ENCODE measurements at regions not wholly inside any gene's neighbourhood (a gene's known extent, or its start where the extent isn't known, plus 50 kb on each side); places are given as distances from the start of the nearest gene placed in this dataset.

DNA sequence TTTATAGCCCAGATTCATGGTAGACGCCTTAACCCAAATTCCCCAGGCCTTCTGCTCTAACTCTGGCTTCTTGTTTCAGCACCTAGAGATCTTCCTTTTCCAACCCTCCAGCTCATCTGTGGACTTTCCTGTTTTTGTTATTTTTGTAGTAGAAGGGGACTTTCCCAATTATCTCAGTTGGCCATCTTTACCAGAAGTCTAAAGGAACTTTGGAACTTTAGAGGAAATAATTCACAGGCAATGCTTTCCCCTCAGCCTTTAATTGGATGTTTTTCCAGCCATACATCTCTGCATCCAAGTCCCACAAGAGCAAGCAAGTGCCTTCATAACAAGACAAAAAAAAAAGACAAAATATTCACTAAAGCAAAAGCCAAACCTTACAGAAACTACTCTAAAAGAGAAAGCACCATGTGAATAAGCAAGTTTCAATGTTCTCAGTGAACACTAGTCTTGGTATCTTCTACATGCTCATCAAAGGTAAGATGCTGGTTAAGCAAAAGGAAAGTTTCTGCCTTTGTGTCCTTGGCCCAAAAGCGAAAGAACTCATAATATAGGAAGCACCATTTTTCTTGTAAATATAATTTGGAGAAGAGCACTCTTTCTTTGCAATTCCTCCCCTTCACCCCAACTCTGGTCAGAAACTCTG, 377.3 kb downstream of the SETD4 start:
- in situ Hi-C loops (cut with HindIII; ENCODE audit: low sequenced_read_pairs), result no loop called here
- no peak for DNase-seq (ENCODE audit: low spot score)

DNA sequence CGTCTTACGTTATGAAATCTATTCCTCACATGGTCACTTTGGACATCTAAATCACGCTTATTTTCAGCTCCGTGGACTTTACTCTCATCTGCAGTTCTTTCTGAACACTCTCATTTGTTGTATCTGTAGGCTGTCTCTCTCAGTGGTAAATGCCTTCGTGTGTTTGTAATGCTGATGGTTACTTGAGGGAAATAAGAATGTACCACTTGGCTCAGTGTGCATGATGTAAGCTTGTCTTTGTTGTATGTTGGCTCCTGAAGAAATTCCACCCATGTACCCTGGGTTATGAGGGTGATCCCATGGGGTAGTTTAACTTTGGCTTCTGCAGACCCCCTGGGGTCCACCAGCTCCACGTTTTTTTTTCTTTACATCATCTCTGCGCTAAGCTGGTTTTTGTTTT, 378.4 kb downstream of the SETD4 start:
- in situ Hi-C loops (cut with HindIII; ENCODE audit: low sequenced_read_pairs), result no loop called here

DNA sequence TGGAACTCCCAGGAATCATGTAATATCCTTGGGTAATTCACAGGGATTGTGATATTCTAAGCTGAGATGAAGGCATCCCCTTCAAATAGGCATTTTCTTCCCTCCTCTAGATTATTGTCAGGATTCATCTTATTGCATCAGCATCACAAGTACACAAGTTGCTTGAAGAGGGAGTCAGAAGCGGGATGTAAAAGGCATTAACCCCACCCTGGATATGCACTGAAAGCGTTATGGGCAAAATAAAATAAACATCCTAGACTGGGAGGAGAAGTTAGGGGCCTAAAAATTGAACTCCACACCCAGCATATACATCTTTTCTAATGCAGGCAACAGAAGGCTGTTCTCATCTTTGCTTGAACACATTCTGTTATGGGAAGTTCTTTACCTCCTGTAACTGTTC, 381.2 kb downstream of the SETD4 start:
- DNase-seq (ENCODE audit: low spot score), result no peak
- in situ Hi-C loops (cut with HindIII; ENCODE audit: low sequenced_read_pairs), result no loop called here

More for the DNA sequence above, 378.4 kb downstream of the SETD4 start:
- no peak for DNase-seq (ENCODE audit: low spot score)

DNA sequence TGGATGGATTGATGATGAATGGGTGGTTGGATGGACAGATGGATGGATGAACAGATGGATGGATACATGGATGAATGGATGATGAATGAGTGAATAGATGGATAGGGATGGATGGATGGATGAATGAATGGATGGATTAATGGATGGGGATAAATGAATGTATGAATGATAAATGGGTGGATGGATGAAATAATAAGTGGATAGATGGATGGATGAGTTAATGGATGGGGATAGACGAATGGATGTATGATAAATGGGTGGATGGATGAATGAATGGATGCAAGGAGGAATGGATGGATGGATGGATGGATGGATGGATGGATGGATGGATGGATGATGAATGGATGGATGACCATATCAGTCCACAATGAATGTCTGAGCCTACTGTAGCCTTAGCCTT, 381.9 kb downstream of the SETD4 start:
- no peak for DNase-seq (ENCODE audit: low spot score)
- in situ Hi-C loops (cut with HindIII; ENCODE audit: low sequenced_read_pairs), result no loop called here

DNA sequence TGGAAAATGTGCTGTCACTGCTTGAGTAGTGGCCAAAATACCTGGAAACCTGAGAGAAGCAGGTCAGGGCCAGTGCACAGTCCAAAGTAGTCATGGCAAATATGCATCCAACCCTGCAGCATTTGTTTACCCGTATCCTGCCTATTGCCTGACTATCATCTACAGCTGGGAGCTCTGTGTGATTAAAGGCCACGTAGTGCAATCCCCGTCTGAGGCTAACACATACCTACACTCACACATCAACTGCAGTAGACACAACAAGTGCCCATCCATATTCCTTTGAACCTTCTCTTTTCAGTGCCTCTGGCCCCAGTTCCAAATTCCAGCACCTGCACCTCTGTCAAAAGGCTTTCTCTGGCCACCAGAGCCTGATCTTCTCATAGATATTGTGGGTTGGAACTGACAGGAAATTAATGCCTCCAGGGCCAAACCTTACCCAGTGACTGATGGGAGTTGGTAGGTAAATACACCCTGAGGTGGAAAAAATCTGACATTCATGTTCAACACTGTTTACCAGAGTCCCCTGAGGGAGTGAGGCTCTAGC, 383.0 kb downstream of the SETD4 start:
- DNase-seq (ENCODE audit: low spot score), result no peak
- in situ Hi-C loops (cut with HindIII; ENCODE audit: low sequenced_read_pairs), result no loop called here

DNA sequence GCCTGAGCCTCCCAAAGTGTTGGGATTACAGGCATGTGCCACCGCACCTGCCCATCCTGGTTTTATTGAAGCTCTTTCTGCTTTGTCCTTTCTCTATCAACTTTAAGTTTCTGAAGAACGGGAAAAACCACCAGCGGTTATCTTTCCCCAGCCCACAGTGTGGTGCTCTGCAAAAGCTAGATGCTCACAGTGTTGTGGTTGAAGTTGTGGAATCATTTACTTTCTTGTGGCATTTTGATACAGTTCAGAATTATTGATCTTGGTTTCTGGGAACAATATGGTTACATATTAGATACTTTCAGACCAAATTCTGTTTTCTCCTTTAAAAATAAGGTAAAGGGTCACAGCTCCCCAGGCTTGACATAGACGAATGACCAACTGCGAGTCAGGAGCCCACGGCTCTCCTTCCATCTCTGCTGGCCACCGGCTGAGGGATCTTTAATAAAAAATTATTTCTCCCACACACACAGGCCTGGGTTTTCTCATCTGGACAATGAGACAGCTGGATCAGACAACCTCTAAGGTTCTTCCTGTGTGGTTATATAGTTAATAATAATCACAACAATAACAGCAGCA, 385.3 kb downstream of the SETD4 start:
- no peak for DNase-seq (ENCODE audit: low spot score)
- in situ Hi-C loops (cut with HindIII; ENCODE audit: low sequenced_read_pairs), result no loop called here

DNA sequence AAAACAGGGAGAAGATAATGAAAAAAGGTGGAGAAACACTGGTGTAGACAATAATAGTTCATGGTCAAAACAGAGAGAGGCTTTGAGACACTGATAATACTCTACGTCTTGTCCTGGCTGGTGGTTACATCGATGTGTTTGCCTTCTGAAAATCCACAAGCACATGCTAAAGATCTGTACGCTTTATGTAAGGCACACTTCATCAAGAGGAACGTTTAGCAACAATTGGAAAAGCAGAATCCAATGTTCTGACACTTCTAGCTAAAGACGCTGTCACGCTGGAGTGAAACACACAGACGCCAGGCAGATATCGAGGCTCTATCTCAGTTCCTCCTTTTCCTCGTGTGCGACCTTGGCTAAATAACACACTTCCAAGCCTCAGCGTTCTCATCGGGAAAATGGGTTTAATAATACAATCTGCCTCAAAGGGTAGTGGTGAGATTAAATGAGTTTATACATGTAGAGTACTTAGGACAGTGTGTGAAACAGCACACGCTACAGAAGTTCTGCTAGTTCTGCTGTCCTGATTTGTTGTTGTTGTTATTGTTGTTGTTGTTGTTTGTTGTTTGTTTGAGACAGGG, 386.1 kb downstream of the SETD4 start:
- in situ Hi-C loops (cut with HindIII; ENCODE audit: low sequenced_read_pairs), result no loop called here
- no peak for DNase-seq (ENCODE audit: low spot score)

DNA sequence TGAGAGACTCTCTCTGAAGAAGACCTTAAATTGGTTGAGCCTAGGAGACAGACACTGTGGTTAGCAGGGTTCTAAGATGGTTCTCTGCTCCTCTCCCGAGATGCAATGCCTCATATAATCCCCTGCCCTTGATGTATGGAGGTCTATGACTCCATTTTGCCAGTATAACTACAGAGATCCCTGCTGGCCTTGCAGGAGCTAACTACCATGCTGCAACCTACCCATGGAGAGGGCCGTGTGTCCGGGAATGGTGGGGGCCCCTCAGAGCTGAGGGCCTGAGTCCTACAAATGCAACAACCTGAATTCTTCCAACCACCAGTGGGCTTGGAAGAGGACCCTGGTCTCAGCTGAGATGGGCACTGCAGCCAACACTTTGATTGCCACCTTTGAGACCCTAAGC, 388.0 kb downstream of the SETD4 start:
- DNase-seq (ENCODE audit: low spot score), result no peak
- in situ Hi-C loops (cut with HindIII; ENCODE audit: low sequenced_read_pairs), result no loop called here

DNA sequence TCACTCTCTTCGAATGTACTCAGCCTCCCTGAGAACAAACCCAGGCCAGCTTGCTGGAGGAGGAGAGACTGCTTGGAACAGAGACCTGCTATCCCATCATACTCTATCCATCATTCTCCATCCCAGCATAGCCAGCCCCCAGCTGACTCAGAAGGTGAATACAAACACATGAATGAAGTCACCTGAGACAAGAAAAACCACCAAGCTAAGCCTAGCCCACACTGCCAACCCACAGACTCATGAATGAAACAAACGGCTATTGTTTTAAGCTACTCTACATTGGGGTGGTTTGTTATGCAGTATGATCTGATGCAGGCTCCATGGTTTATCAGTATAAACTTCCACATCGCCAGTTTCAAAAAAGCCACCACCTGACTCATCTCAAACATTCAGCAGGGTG, 395.6 kb downstream of the SETD4 start:
- in situ Hi-C loops (cut with HindIII; ENCODE audit: low sequenced_read_pairs), result no loop called here
- DNase-seq (ENCODE audit: low spot score), result no peak

DNA sequence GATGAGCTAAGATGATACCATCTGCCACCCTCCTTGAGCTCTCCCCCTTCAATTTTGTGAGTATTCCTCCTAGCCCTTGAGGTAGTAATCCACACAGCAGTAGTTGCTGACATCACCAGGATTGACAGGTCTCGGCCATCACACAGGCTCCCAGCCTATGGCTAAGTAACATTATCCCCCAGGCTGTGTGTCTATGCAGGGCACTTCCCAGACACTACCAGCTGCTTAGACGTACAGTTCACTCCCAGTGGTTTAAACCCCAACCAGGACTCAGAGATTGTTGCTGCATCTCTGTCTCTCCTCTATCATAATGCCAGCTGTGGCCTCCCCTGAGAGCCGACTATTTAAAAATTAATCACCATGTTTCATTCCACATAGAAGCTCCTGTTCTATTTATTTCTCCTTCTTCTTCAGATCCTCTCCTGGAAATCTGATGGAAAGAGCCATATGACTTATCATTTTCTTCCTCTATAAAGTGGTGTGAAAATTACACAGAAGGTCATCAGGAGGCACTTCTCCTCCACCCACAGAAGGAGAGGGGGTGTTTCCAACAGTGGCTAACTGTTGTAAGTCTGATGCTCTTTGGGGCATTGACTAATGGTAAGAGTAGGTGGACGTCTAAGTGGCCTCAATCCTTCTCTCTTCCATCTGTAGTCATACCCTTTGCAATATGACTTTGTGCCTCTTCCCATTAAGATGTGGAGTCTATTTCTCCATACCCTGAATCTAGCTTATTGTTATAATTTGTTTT, 396.3 kb downstream of the SETD4 start:
- in situ Hi-C loops (cut with HindIII; ENCODE audit: low sequenced_read_pairs), result no loop called here
- no peak for DNase-seq (ENCODE audit: low spot score)

DNA sequence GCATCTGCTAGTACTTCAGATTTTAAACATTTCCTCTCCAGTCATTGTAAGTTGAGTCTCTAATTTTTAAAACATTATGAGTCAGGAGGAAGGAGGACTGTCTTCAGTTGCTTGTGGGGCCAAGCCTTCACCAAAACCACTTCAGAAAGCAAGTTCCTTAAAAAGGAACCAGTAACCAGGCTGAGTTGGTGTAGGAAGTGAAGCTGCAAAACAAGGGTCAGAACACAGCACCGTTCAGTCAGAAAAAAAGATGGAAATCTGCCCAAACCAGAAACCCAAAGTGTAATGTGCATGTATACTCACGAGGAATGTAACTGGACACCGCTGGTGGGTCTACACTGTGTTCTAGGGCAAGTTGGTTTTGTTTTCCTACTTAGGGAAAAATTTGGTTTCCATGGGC, 402.1 kb downstream of the SETD4 start:
- no peak for DNase-seq (ENCODE audit: low spot score)
- in situ Hi-C loops (cut with HindIII; ENCODE audit: low sequenced_read_pairs), result no loop called here

DNA sequence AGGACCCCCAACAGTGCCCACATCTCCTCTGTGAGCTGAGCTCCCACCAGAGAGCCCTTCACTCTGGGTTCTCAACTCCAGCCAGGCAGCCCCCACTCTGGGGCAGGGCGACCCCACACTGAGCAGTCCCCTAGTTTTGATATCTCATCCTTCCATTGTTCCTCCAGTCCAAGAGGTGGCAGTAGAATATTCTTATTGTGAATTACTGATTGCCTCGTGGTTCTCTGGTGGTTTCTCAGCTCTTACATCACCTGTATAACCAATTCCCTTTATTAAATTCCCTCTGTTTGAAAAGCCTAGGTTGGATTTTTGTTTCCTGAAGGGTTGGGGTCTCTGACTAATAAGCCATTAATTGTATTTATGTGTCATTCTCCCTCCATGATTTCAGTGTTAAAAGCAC, 407.5 kb downstream of the SETD4 start:
- DNase-seq (ENCODE audit: low spot score), result no peak
- in situ Hi-C loops (cut with HindIII; ENCODE audit: low sequenced_read_pairs), result no loop called here

DNA sequence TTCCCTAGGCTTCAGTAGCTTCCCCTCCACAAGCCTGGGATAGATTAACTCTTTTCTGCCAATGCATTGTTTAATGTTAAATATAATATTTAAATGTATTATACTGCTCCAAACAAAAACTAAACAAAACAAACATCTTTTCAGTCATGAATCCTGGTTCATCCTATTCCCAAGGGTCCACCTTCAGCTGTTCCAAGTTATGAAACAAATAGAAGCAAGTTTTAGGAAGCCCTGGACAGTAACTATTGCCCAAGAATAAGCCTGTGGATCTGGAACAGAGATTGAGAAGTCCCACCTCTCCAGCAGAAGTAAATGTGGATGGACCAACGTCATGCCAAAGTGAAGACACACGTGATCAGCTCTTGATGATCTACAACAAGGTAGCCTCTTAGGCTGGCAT, 408.1 kb downstream of the SETD4 start:
- in situ Hi-C loops (cut with HindIII; ENCODE audit: low sequenced_read_pairs), result no loop called here
- DNase-seq (ENCODE audit: low spot score), result no peak

DNA sequence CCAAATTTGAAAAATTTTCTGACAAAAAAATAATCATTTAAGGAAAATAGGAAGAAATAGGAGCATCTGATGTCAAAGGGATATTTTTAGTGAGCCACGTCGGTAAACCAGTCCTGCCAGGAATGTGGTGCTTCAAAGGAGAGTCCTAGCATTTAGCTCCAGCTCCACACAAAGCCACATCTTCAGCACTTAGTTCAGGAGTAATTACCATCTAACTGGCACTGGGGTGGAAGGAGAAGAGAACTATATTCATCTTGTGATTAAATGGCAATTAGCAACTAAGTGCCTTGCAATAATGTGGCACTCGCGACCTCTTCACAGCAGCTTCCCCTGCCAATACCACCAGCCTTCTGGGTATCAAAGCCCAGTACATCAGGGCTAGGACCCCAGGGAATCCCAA, 409.1 kb downstream of the SETD4 start:
- DNase-seq (ENCODE audit: low spot score), result no peak
- in situ Hi-C loops (cut with HindIII; ENCODE audit: low sequenced_read_pairs), result no loop called here

DNA sequence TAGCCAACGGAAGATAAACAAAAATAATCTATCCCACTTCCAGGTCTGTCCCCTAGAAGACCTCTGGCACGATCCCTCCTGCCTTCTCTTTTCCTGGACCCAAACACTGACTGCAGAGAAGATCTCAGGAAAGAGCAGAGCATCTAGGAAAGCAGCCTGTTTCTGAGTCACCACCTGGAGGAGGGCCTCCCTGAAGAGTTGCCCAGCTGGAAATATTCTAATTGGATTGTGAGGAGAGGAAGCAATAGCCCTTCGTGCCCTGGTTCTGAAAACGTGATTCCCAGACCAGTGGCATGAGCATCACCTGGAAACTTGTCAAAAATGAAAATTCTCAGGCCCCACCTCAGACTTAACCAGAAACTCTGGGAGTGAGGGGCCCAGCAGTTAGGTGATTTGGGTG, 411.1 kb downstream of the SETD4 start:
- peak; percentile 13 for DNase-seq (ENCODE audit: low spot score)
- in situ Hi-C loops (cut with HindIII; ENCODE audit: low sequenced_read_pairs), result no loop called here

DNA sequence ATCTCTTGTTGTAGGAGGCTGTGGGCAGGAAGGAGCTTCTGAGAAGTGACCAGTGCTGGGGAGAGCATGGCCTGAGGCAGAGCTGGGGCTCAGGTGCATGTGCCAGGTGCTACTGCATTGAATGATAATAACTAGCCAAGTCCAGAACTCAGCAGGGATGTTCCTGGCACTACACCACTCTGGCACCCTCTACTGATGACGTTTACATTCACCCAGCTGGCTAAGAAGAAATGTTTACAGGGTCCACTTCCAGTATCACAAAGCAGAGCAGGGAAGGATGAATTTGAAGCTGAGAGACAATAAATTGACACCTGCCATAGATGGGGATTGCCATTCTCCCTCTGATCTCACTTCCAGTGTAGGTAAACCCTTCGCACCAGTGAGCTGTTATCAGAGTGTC, 411.8 kb downstream of the SETD4 start:
- in situ Hi-C loops (cut with HindIII; ENCODE audit: low sequenced_read_pairs), result no loop called here

DNA sequence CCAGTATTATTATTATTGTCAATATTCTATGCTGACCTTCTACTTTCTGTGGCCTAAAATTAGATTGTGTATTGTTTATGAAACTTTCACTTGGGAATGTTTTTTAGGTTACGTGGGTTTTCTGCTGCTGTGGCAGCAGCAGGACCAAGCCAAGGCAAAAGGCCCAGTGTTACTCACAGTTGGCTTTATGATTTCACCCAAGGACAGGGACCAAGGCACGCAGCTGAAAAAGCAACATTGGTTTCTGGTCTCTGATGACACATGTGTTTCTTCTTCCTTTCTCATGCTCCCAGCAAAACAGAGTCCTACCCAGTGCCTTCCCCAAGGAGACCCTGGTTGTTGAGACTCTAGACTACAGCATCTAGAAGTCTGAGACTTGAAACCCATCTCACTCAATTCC, 413.7 kb downstream of the SETD4 start:
- no peak for DNase-seq (ENCODE audit: low spot score)
- in situ Hi-C loops (cut with HindIII; ENCODE audit: low sequenced_read_pairs), result no loop called here

More for the DNA sequence above, 411.8 kb downstream of the SETD4 start:
- peak; percentile 60 for DNase-seq (ENCODE audit: low spot score)

DNA sequence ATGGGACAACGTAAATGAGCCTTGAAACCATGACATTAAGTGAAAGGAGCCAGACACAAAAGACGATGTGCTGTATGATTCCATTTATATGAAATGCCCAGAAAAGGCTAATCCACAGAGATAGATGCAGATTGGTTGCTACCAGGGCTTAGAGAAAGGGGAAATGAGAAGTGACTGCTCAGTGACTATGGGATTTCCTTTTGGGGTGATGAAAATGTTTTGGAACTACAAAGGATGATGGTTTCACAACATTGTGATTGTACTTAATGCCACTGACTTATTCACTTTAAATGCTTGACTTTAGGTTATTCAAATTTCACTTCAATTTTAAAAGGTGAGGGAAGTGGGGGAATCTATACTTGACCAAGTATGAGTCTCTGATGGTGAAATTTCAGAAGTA, 414.3 kb downstream of the SETD4 start:
- in situ Hi-C loops (cut with HindIII; ENCODE audit: low sequenced_read_pairs), result no loop called here
- no peak for DNase-seq (ENCODE audit: low spot score)

DNA sequence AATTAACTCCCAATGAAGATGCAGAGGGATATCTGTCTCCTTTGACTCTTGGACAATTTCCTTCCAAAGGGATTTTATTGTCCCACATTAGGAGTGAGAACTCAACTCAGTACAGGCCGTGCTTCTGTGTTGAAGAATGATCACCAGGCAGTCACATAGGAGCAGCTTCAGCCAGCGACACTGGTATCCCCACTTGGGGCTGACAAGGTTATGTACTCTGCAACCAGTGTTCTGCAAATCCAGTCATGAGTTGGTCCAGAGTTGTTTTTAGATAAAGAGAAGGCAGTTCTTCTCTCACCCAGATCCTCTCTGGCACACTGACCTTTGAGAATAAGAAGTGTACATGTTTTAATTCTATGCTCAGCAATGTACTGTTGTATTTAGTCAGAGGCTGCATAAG, 415.8 kb downstream of the SETD4 start:
- DNase-seq (ENCODE audit: low spot score), result no peak
- in situ Hi-C loops (cut with HindIII; ENCODE audit: low sequenced_read_pairs), result no loop called here

DNA sequence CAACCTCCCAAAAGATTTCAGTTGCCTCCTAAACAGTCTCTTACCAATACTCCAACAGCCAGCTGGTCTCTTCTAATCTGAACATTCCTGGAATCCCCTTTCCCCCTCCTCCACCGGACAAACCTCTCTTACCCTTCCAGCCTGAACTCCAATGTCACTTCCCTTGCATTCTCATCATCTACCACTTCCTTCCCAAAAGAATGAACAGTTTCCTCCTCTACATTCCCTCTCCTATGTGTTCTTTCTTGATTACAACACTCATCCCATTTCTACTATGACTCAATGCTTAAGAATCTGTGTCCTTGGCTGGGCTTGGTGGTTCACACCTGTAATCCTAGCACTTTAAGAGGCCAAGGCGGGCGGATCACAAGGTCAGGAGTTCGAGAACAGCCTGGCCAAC, 417.1 kb downstream of the SETD4 start:
- in situ Hi-C loops (cut with HindIII; ENCODE audit: low sequenced_read_pairs), result no loop called here
- DNase-seq (ENCODE audit: low spot score), result no peak

All from G401 (cell line).